Erythroblast (primary cell): ENCODE measurements at regions not wholly inside any gene's neighbourhood (a gene's known extent, or its start where the extent isn't known, plus 50 kb on each side); places are given as distances from the start of the nearest gene placed in this dataset.

ENCODE experiments used
- GATA1 ChIP-seq: IDR thresholded peaks from 2 replicates; pipeline ENCODE4 v1.6.1; 2011; ENCODE audit warnings: low read depth, mild to moderate bottlenecking, control low read depth, low read length, moderate library complexity
- POLR2A ChIP-seq: IDR thresholded peaks from 2 replicates; pipeline ENCODE4 v1.6.1; 2011; ENCODE audit warnings: mild to moderate bottlenecking, low read length

- TF ChIP-seq POLR2A (no peak), GATA1 (no peak)
Measured at GRCh38 chr6:23389386-23389785, 736.6 kb upstream of the NRSN1 start.
